Transverse colon (tissue), 3 donors: ENCODE measurements at regions not wholly inside any gene's neighbourhood (a gene's known extent, or its start where the extent isn't known, plus 50 kb on each side); places are given as distances from the start of the nearest gene placed in this dataset.

Experiments
- EP300 ChIP-seq: sonication (generic); formaldehyde crosslinking; IDR thresholded peaks from one replicate; pipeline ENCODE4 v1.6.1; 2017; ENCODE audit warnings: antibody characterized with exemption, low read depth
- POLR2A ChIP-seq: fragments of 450-650 bp; IDR thresholded peaks from one replicate; pipeline ENCODE4 v1.6.1; 2016; ENCODE audit warnings: antibody characterized with exemption, mild to moderate bottlenecking, moderate library complexity
- TF ChIP-seq, protein P1 (sequence below), 5 experiments: fragments of 200-600 bp in 3 of 5; fragments of 450-650 bp in 2 of 5; sonication (generic) in 3 of 5; IDR thresholded peaks; 1 replicate in 2 of 5; 2 replicates in 3 of 5; pipeline ENCODE4 v1.5.1; 2016 to 2017; ENCODE audit warnings: antibody characterized with exemption in 5 of 5, inconsistent platforms in 3 of 5, mild to moderate bottlenecking in 2 of 5, moderate library complexity in 1 of 5

GRCh38 chr20:40938020-40938419 is 90.6 kb upstream of the TOP1 start:
- TF ChIP-seq EP300 (no peak), POLR2A (no peak)
- TF ChIP-seq, protein P1, sequence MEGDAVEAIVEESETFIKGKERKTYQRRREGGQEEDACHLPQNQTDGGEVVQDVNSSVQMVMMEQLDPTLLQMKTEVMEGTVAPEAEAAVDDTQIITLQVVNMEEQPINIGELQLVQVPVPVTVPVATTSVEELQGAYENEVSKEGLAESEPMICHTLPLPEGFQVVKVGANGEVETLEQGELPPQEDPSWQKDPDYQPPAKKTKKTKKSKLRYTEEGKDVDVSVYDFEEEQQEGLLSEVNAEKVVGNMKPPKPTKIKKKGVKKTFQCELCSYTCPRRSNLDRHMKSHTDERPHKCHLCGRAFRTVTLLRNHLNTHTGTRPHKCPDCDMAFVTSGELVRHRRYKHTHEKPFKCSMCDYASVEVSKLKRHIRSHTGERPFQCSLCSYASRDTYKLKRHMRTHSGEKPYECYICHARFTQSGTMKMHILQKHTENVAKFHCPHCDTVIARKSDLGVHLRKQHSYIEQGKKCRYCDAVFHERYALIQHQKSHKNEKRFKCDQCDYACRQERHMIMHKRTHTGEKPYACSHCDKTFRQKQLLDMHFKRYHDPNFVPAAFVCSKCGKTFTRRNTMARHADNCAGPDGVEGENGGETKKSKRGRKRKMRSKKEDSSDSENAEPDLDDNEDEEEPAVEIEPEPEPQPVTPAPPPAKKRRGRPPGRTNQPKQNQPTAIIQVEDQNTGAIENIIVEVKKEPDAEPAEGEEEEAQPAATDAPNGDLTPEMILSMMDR (IDR thresholded peaks at IDR 0.05), result no peak
